HepG2 (cell line): ENCODE measurements at regions not wholly inside any gene's neighbourhood (a gene's known extent, or its start where the extent isn't known, plus 50 kb on each side); places are given as distances from the start of the nearest gene placed in this dataset.

Experiments
- ATAC-seq: fragments of 200-7000 bp; cut with Tn5 transposase; 3 replicates; pipeline ENCODE4 v1.9.1; 2020; ENCODE audit warnings: mild to moderate bottlenecking, moderate library complexity
- BruUV-seq: library from RNA; stranded (reverse); fragments of 400-500 nt; replicated peaks from 2 replicates; lab custom pipeline; 2021; lab: Mats Ljungman, UMichigan
- CTCF ChIA-PET: fragments of 300-600 bp; formaldehyde crosslinking; extraction: SDS; loops from one replicate; lab custom pipeline; 2021; ENCODE audit warnings: low total read pairs, inconsistent platforms, low intra/inter-chr PET ratio; lab: Yijun Ruan, JAX
- POLR2A ChIA-PET: fragments of 350-600 bp; sonication (Branson Sonifier 250); formaldehyde crosslinking; loops from one replicate; lab custom pipeline; 2020; ENCODE audit warnings: antibody characterized with exemption, inconsistent platforms; lab: Yijun Ruan, JAX
- DNase-seq: peaks from one replicate; pipeline ENCODE4 v3.0.0-alpha.2; 2015; ENCODE audit warnings: low spot score
- FAIRE-seq: peaks from 3 replicates; lab custom pipeline; 2011; peaks lifted over from hg19 to GRCh38; lab: Jason Lieb, UNC
- H2AFZ ChIP-seq: one replicate; pipeline ENCODE4 v1.6.1; 2011; ENCODE audit warnings: low read length, inconsistent platforms
- H3K27ac ChIP-seq: fragments of 300-600 bp; 3 replicates; pipeline ENCODE4 v1.8.0; 2011; ENCODE audit warnings: mixed run types, mild to moderate bottlenecking, mixed read lengths, low read length, inconsistent platforms; ENCODE audit not compliant: insufficient read depth; ENCODE audit errors: extremely low read length
- H3K27me3 ChIP-seq, 2 experiments: fragments of 200-600 bp in 1 of 2; 2 replicates in 1 of 2; 3 replicates in 1 of 2; pipeline versions ENCODE4 v1.6.0 to v1.8.0; 2011; ENCODE audit warnings: low read length in 2 of 2, mild to moderate bottlenecking in 2 of 2, moderate library complexity in 2 of 2, inconsistent platforms in 1 of 2; ENCODE audit not compliant: insufficient read depth in 2 of 2, control insufficient read depth in 1 of 2
- H3K36me3 ChIP-seq, 2 experiments: fragments of 200-600 bp in 1 of 2; replicated peaks in 1 of 2; 2 replicates in 1 of 2; 3 replicates in 1 of 2; pipeline versions ENCODE4 v1.5.1 to v1.8.0; 2011; ENCODE audit warnings: low read length in 2 of 2, inconsistent platforms in 1 of 2; ENCODE audit not compliant: insufficient read depth in 2 of 2, control insufficient read depth in 1 of 2
- H3K4me1 ChIP-seq: 2 replicates; pipeline ENCODE4 v1.5.1; 2012; ENCODE audit warnings: low read length, inconsistent platforms; ENCODE audit not compliant: insufficient read depth
- H3K4me2 ChIP-seq: 2 replicates; pipeline ENCODE4 v1.6.0; 2011; ENCODE audit warnings: low read depth, low read length, inconsistent platforms
- H3K4me3 ChIP-seq, 3 experiments: fragments of 200-600 bp in 1 of 3; sonication (generic), shearing (Covaris generic) in 1 of 3; replicated peaks in 1 of 3; 2 replicates each; pipeline ENCODE4 v1.5.1; 2011 to 2016; ENCODE audit warnings: low read length in 3 of 3, inconsistent platforms in 2 of 3, low read depth in 2 of 3, mild to moderate bottlenecking in 2 of 3, control low read depth in 1 of 3, mixed read lengths in 1 of 3; ENCODE audit not compliant: insufficient read depth in 1 of 3
- H3K79me2 ChIP-seq: one replicate; pipeline ENCODE4 v1.6.1; 2011; ENCODE audit warnings: low read length, inconsistent platforms; ENCODE audit not compliant: insufficient read depth
- H3K9ac ChIP-seq: 2 replicates; pipeline ENCODE4 v1.6.0; 2011; ENCODE audit warnings: mild to moderate bottlenecking, low read depth, low read length, inconsistent platforms; ENCODE audit not compliant: insufficient read depth
- H3K9me3 ChIP-seq: 2 replicates; pipeline ENCODE4 v1.5.1; 2012; ENCODE audit warnings: mild to moderate bottlenecking, low read length
- H4K20me1 ChIP-seq: 2 replicates; pipeline ENCODE4 v1.6.0; 2011; ENCODE audit warnings: inconsistent platforms, mild to moderate bottlenecking, low read length, moderate library complexity; ENCODE audit not compliant: insufficient read depth
- CENPBD1 ChIP-seq: sonication (generic); formaldehyde crosslinking; IDR thresholded peaks from 2 replicates; pipeline ENCODE4 v1.8.0; 2022; ENCODE audit warnings: missing genetic modification reagents, low read depth, mild to moderate bottlenecking, borderline replicate concordance
- DMAP1 ChIP-seq: IDR thresholded peaks from 2 replicates; pipeline ENCODE4 v1.6.1; 2016
- FOXK1 ChIP-seq: sonication (generic); formaldehyde crosslinking; IDR thresholded peaks from 2 replicates; pipeline ENCODE4 v1.4.0; 2020; ENCODE audit warnings: low read depth, missing genetic modification reagents, borderline replicate concordance
- MYPOP ChIP-seq: sonication (generic); formaldehyde crosslinking; IDR thresholded peaks from 2 replicates; pipeline ENCODE4 v1.8.1; 2023; ENCODE audit warnings: mild to moderate bottlenecking, moderate library complexity, missing genetic modification reagents
- NAIF1 ChIP-seq: sonication (generic); formaldehyde crosslinking; IDR thresholded peaks from 2 replicates; pipeline ENCODE4 v1.5.0; 2020; ENCODE audit warnings: mild to moderate bottlenecking, missing genetic modification reagents, borderline replicate concordance
- PLRG1 ChIP-seq: fragments of 450-650 bp; conservative IDR thresholded peaks from 2 replicates; pipeline ENCODE4 v1.6.1; 2016
- PRDM4 ChIP-seq: sonication (generic); formaldehyde crosslinking; IDR thresholded peaks from 2 replicates; pipeline ENCODE4 v1.9.0; 2021; ENCODE audit warnings: missing genetic modification reagents, borderline replicate concordance
- PRPF4 ChIP-seq: fragments of 200-400 bp; formaldehyde crosslinking; IDR thresholded peaks from 2 replicates; pipeline ENCODE4 v1.6.1; 2016; ENCODE audit warnings: low read length, low read depth; ENCODE audit not compliant: poor library complexity, severe bottlenecking
- RFX1 ChIP-seq: fragments of 450-650 bp; IDR thresholded peaks from 2 replicates; pipeline ENCODE4 v1.6.1; 2017
- SPEN ChIP-seq: sonication (generic); formaldehyde crosslinking; IDR thresholded peaks from 2 replicates; pipeline ENCODE4 v1.5.1; 2020; ENCODE audit warnings: low read depth, mild to moderate bottlenecking, missing genetic modification reagents
- ZC3H4 ChIP-seq: sonication (generic); formaldehyde crosslinking; IDR thresholded peaks from 2 replicates; pipeline ENCODE4 v1.4.0; 2020; ENCODE audit warnings: missing genetic modification reagents, borderline replicate concordance
- ZNF782 ChIP-seq: sonication (generic); formaldehyde crosslinking; IDR thresholded peaks from 2 replicates; pipeline ENCODE4 v1.4.0; 2020; ENCODE audit warnings: missing genetic modification reagents, mild to moderate bottlenecking, borderline replicate concordance
- ZNF841 ChIP-seq: sonication (generic); formaldehyde crosslinking; IDR thresholded peaks from 2 replicates; pipeline ENCODE4 v1.8.1; 2023; ENCODE audit warnings: missing genetic modification reagents, borderline replicate concordance
- WGBS: methylation state at CpG from one replicate; pipeline ENCODE4 v1.1.6; 2017; ENCODE audit warnings: low lambda C conversion rate; 5-methylcytosine and 5-hydroxymethylcytosine counted together
- in situ Hi-C: cut with HindIII; loops from 2 replicates; pipeline ENCODE4 v1.10.0; 2017; ENCODE audit warnings: low pct_unique_long_range_greater_than_20kb; ENCODE audit not compliant: extremely low pct_ligation_motif_present
- intact Hi-C: fragments of 100-400 bp; cut with micrococcal nuclease; formaldehyde crosslinking; loops from one replicate; pipeline ENCODE4 v1.10.0; 2022; ENCODE audit not compliant: unreplicated experiment
- TF ChIP-seq, protein P1 (sequence below): sonication (generic); formaldehyde crosslinking; IDR thresholded peaks from 2 replicates; pipeline ENCODE4 v1.5.0; 2020; ENCODE audit warnings: mild to moderate bottlenecking, missing genetic modification reagents, borderline replicate concordance
- TF ChIP-seq, protein P2 (sequence below): sonication (generic); formaldehyde crosslinking; IDR thresholded peaks from 2 replicates; pipeline ENCODE4 v1.5.0; 2020; ENCODE audit warnings: missing genetic modification reagents, mild to moderate bottlenecking, borderline replicate concordance
- TF ChIP-seq, protein P3 (sequence below): sonication (generic); formaldehyde crosslinking; IDR thresholded peaks from 2 replicates; pipeline ENCODE4 v1.4.0; 2020; ENCODE audit warnings: missing genetic modification reagents

GRCh38 chr2:163944347-163944737, 208.5 kb upstream of the FIGN start:
- Histone ChIP-seq H4K20me1 (no peaks in the 10 kb centered on the region), H3K9me3 (no peaks in the 10 kb centered on the region), H2AFZ (no peak overlapping the region), H3K9ac (no peak overlapping the region; the same call in 1 of the 2 replicates), H3K27ac (no peak overlapping the region), H3K36me3 (no peaks in the 10 kb centered on the region), H3K4me1 (peaks cover 29% of the 10 kb centered on the region), H3K4me3 (no peak overlapping the region), H3K27me3 (no peaks in the 10 kb centered on the region), H3K4me2 (peak overlapping the region; percentile 53; the same call in 1 of the 2 replicates), H3K79me2 (no peaks in the 10 kb centered on the region)
- WGBS, result 82% methylated on average over 4 of the region's 4 CpGs
- intact Hi-C loops (loop anchor here (5.0 to 10.0 kb wide), 3 partner anchors 207 to 550 kb away; partner anchors contain the start of gene FIGN), in situ Hi-C loops (no loop called here)
- ATAC-seq (no peak), FAIRE-seq (no peak), DNase-seq (no peak)
- ChIA-PET CTCF (no interaction called here), POLR2A (no interaction called here)
- BruUV-seq, result no TSS peak
- TF ChIP-seq CENPBD1 (CRISPR knock-in tag) (no peak), MYPOP (CRISPR knock-in tag) (no peak), PLRG1 (no peak), ZNF782 (CRISPR knock-in tag) (no peak), ZNF841 (CRISPR knock-in tag) (no peak), ZC3H4 (no peak), PRPF4 (no peak), SPEN (CRISPR knock-in tag) (no peak), FOXK1 (CRISPR knock-in tag) (no peak), PRDM4 (CRISPR knock-in tag) (no peak), NAIF1 (CRISPR knock-in tag) (no peak), RFX1 (no peak), DMAP1 (CRISPR knock-in tag) (no peak)
- TF ChIP-seq, protein P1, sequence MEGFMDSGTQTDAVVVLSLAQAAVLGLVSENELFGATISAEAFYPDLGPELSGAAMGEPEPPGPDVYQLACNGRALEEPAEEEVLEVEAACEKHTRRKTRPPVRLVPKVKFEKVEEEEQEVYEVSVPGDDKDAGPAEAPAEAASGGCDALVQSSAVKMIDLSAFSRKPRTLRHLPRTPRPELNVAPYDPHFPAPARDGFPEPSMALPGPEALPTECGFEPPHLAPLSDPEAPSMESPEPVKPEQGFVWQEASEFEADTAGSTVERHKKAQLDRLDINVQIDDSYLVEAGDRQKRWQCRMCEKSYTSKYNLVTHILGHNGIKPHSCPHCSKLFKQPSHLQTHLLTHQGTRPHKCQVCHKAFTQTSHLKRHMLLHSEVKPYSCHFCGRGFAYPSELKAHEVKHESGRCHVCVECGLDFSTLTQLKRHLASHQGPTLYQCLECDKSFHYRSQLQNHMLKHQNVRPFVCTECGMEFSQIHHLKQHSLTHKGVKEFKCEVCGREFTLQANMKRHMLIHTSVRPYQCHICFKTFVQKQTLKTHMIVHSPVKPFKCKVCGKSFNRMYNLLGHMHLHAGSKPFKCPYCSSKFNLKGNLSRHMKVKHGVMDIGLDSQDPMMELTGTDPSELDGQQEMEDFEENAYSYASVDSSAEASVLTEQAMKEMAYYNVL (CRISPR knock-in tag), result no peak
- TF ChIP-seq, protein P2, sequence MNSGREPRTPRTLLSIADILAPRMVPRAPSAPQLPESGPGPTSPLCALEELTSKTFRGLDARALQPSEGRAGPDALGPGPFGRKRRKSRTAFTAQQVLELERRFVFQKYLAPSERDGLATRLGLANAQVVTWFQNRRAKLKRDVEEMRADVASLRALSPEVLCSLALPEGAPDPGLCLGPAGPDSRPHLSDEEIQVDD, result no peak
- TF ChIP-seq, protein P3, sequence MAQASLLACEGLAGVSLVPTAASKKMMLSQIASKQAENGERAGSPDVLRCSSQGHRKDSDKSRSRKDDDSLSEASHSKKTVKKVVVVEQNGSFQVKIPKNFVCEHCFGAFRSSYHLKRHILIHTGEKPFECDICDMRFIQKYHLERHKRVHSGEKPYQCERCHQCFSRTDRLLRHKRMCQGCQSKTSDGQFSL (CRISPR knock-in tag), result no peak
